CD4-positive, alpha-beta T cell (primary cell): ENCODE measurements at regions not wholly inside any gene's neighbourhood (a gene's known extent, or its start where the extent isn't known, plus 50 kb on each side); places are given as distances from the start of the nearest gene placed in this dataset.

ENCODE experiments used
- ATAC-seq: fragments of 200-7000 bp; cut with Tn5 transposase; one replicate; pipeline ENCODE4 v1.10.0; 2022; ENCODE audit warnings: mild to moderate bottlenecking; ENCODE audit not compliant: poor library complexity
- CTCF ChIA-PET: fragments of 350-600 bp; sonication (Branson Sonifier 250); formaldehyde crosslinking; loops from one replicate; lab custom pipeline; 2021; ENCODE audit warnings: antibody characterized with exemption, inconsistent platforms; lab: Charles Lee
- POLR2A ChIA-PET: fragments of 350-600 bp; sonication (Branson Sonifier 250); formaldehyde crosslinking; loops from one replicate; lab custom pipeline; 2021; ENCODE audit warnings: antibody characterized with exemption, inconsistent platforms; lab: Charles Lee
- DNase-seq, 14 experiments: peaks; one replicate each; pipeline ENCODE4 v3.0.0-alpha.2; 2013 to 2020; ENCODE audit warnings: mixed read lengths in 2 of 14
- H3K27ac ChIP-seq, 2 donors: one replicate each; pipeline versions ENCODE4 v1.5.1 to v1.7.0; 2013; ENCODE audit warnings: low read length in 2 of 2, low read depth in 1 of 2, mild to moderate bottlenecking in 1 of 2
- H3K27me3 ChIP-seq, 2 experiments: 1 replicate in 1 of 2; 2 replicates in 1 of 2; pipeline versions ENCODE4 v1.6.1 to v1.7.0; 2013; ENCODE audit warnings: low read length in 2 of 2, control low read depth in 1 of 2, mild to moderate bottlenecking in 1 of 2, moderate library complexity in 1 of 2; ENCODE audit not compliant: insufficient read depth in 2 of 2, control insufficient read depth in 1 of 2
- H3K36me3 ChIP-seq: one replicate; pipeline ENCODE4 v1.6.1; 2013; ENCODE audit warnings: low read length, control low read depth; ENCODE audit not compliant: insufficient read depth
- H3K4me1 ChIP-seq: one replicate; pipeline ENCODE4 v1.6.1; 2013; ENCODE audit warnings: low read length, control low read depth; ENCODE audit not compliant: insufficient read depth
- H3K4me3 ChIP-seq: one replicate; pipeline ENCODE4 v1.5.1; 2013; ENCODE audit warnings: mild to moderate bottlenecking, low read length, moderate library complexity
- H3K9me3 ChIP-seq, 2 experiments: 1 replicate in 1 of 2; 2 replicates in 1 of 2; pipeline versions ENCODE4 v1.6.1 to v1.7.0; 2013; ENCODE audit warnings: low read length in 2 of 2, mild to moderate bottlenecking in 2 of 2, control low read depth in 1 of 2, moderate library complexity in 1 of 2; ENCODE audit not compliant: control insufficient read depth in 1 of 2, insufficient read depth in 1 of 2
- H3K27ac Mint-ChIP-seq: one replicate; pipeline ENCODE4 v1.8.0; 2020; ENCODE audit warnings: mixed read lengths
- H3K27me3 Mint-ChIP-seq: one replicate; pipeline ENCODE4 v1.8.0; 2021; ENCODE audit warnings: mixed read lengths
- H3K36me3 Mint-ChIP-seq: one replicate; pipeline ENCODE4 v1.8.0; 2021; ENCODE audit warnings: low read depth, mixed read lengths
- H3K4me1 Mint-ChIP-seq: one replicate; pipeline ENCODE4 v1.8.0; 2021; ENCODE audit warnings: low read depth, mixed read lengths
- H3K4me3 Mint-ChIP-seq: one replicate; pipeline ENCODE4 v1.8.0; 2020; ENCODE audit warnings: mild to moderate bottlenecking, mixed read lengths
- H3K9me3 Mint-ChIP-seq: one replicate; pipeline ENCODE4 v1.8.0; 2020; ENCODE audit warnings: mixed read lengths
- intact Hi-C, 2 experiments: fragments of 100-400 bp; cut with DNase I in 1 of 2; cut with micrococcal nuclease in 1 of 2; formaldehyde crosslinking; loops; one replicate each; pipeline versions ENCODE4 v1.15.1 to v1.9.0; 2023 to 2025; cut with DNase I, micrococcal nuclease
- TF ChIP-seq, protein P1 (sequence below): fragments of 200-600 bp; IDR thresholded peaks from one replicate; pipeline ENCODE4 v1.8.0; 2022; ENCODE audit warnings: antibody characterized with exemption, mild to moderate bottlenecking

DNA sequence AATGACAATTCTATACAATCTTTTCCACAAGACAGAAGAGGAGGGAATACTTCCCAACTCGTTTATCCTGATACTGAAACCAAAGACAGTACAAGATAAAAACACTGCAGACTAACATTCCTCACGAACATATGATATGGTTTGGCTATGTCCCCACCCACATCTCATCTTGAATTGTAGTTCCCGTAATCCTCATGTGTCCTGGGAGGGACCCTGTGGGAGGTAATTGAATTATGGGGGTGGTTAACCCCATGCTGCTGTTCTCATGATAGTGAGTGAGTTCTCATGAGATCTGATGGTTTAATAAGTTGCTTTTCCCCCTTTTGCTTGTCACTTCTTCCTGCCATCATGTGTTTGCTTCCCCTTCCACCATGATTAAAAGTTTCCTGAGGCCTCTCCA lies 83.9 kb upstream of the PROK2 start:
- H3K9me3 Mint-ChIP-seq: no peaks in the 10 kb centered on the region
- TF ChIP-seq, protein P1, sequence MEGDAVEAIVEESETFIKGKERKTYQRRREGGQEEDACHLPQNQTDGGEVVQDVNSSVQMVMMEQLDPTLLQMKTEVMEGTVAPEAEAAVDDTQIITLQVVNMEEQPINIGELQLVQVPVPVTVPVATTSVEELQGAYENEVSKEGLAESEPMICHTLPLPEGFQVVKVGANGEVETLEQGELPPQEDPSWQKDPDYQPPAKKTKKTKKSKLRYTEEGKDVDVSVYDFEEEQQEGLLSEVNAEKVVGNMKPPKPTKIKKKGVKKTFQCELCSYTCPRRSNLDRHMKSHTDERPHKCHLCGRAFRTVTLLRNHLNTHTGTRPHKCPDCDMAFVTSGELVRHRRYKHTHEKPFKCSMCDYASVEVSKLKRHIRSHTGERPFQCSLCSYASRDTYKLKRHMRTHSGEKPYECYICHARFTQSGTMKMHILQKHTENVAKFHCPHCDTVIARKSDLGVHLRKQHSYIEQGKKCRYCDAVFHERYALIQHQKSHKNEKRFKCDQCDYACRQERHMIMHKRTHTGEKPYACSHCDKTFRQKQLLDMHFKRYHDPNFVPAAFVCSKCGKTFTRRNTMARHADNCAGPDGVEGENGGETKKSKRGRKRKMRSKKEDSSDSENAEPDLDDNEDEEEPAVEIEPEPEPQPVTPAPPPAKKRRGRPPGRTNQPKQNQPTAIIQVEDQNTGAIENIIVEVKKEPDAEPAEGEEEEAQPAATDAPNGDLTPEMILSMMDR: no peak
- H3K27ac ChIP-seq: no peak overlapping the region
- H3K27me3 Mint-ChIP-seq: peaks cover 6% of the 10 kb centered on the region
- H3K9me3 ChIP-seq: no peaks in the 10 kb centered on the region
- ChIA-PET POLR2A (no interaction called here), CTCF (no interaction called here)
- no peak overlapping the region for H3K4me3 ChIP-seq
- H3K27me3 ChIP-seq: peaks cover 0 to 6% of the 10 kb centered on the region in 2 experiments
- no peaks in the 10 kb centered on the region for H3K36me3 ChIP-seq
- ATAC-seq (no peak), DNase-seq (no peak)
- H3K4me1 ChIP-seq: peaks cover 4% of the 10 kb centered on the region
- intact Hi-C loops: no loop called here
- H3K4me3 Mint-ChIP-seq: no peak overlapping the region
- H3K36me3 Mint-ChIP-seq: no peaks in the 10 kb centered on the region
- no peak overlapping the region for H3K27ac Mint-ChIP-seq
- H3K4me1 Mint-ChIP-seq: peaks cover 15% of the 10 kb centered on the region

DNA sequence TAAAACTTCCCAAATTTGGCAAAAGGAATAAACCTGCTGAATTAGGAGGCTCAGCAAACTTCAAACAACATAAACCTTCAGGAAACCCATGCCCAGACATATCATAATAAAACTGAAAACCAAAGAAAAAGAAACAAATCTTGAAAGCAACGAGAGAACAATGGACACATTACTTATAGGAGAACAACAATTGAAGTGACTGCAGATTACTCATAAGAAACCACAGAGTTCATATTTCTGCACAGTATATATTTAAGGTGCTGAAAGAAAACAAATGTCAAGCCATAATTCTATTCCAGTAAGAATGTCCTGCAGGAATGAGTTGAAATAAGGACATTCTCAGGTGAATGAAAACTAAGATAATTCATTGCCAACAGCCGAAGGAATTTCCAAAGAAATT lies 80.8 kb upstream of the PROK2 start:
- no peaks in the 10 kb centered on the region for H3K4me1 Mint-ChIP-seq
- intact Hi-C loops: no loop called here
- POLR2A ChIA-PET: no interaction called here

DNA sequence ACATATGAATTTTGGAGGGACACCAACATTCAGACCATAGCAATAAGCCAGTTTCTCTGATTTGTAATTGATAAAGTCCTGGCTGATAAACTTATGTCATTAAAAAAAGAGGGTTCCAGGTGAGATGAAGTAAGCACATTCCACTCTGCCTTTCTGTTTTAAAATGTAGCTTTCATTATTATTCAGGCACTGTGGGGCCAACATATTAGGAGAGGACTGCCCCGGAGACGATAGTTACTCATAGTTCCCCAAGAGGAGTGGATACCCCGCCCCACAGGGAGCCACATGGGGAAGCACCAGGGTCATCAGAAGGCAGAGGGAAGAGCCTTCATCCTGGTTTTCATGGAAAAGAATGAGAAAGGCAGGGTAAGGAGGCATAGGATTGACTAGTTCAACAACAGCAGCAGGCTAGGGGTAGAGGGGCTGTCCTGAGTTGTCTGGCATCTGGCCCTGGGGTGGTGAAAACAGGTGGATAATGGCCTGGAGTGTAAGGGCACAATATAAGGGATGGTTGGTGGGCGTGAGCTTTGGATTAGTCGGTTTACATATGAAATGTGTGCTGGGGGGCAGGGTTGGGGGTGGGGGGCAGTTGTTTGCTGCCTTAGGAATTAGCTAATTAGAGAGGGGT lies 78.7 kb upstream of the PROK2 start:
- Histone ChIP-seq H3K27ac (no peak overlapping the region), H3K36me3 (no peaks in the 10 kb centered on the region), H3K9me3 (no peaks in the 10 kb centered on the region), H3K27me3 (peaks cover 0 to 13% of the 10 kb centered on the region in 2 experiments), H3K4me3 (no peak overlapping the region), H3K4me1 (peaks cover 3% of the 10 kb centered on the region)
- Mint-ChIP-seq H3K4me3 (no peak overlapping the region), H3K27me3 (peaks cover 31% of the 10 kb centered on the region), H3K27ac (no peak overlapping the region), H3K9me3 (no peaks in the 10 kb centered on the region), H3K36me3 (no peaks in the 10 kb centered on the region), H3K4me1 (peaks cover 6% of the 10 kb centered on the region)
- POLR2A ChIA-PET: no interaction called here
- TF ChIP-seq, protein P1: no peak
- ATAC-seq: no peak
- no peak for DNase-seq
- intact Hi-C loops: no loop called here
- CTCF ChIA-PET: interaction anchor here (1.1 kb wide), 1 partner anchor 134 kb away, joined by 3 read pairs; no protein-coding TSS in a partner anchor

More for the DNA sequence above, 80.8 kb upstream of the PROK2 start:
- H3K36me3 ChIP-seq: no peaks in the 10 kb centered on the region
- H3K36me3 Mint-ChIP-seq: no peaks in the 10 kb centered on the region
- H3K4me3 Mint-ChIP-seq: no peak overlapping the region
- ATAC-seq: no peak
- no peaks in the 10 kb centered on the region for H3K9me3 Mint-ChIP-seq
- no peak overlapping the region for H3K4me3 ChIP-seq
- no peak overlapping the region for H3K27ac Mint-ChIP-seq
- peaks cover 0 to 6% of the 10 kb centered on the region in 2 experiments for H3K27me3 ChIP-seq
- H3K27me3 Mint-ChIP-seq: peaks cover 25% of the 10 kb centered on the region
- DNase-seq: no peak
- CTCF ChIA-PET: no interaction called here
- TF ChIP-seq, protein P1: no peak
- H3K27ac ChIP-seq: no peak overlapping the region
- H3K9me3 ChIP-seq: no peaks in the 10 kb centered on the region
- H3K4me1 ChIP-seq: no peaks in the 10 kb centered on the region
